KOPT-K1 (cell line): ENCODE measurements at regions not wholly inside any gene's neighbourhood (a gene's known extent, or its start where the extent isn't known, plus 50 kb on each side); places are given as distances from the start of the nearest gene placed in this dataset.
"Not testable (repeated sequence)": the region's sequence is repeated elsewhere in the genome, so short reads cannot be mapped to it uniquely, and the experiment has no call there.

ENCODE experiments used
- H3K27ac ChIP-seq: fragments of 200-600 bp; sonication (generic); 2 replicates; pipeline ENCODE4 v1.5.1; 2016; ENCODE audit warnings: antibody characterized with exemption, mild to moderate bottlenecking, low read depth, low read length; ENCODE audit not compliant: poor library complexity, severe bottlenecking
- H3K36me3 ChIP-seq: fragments of 200-600 bp; sonication (generic); 2 replicates; pipeline ENCODE4 v1.5.1; 2017; ENCODE audit warnings: antibody characterized with exemption, mild to moderate bottlenecking, low read length, moderate library complexity; ENCODE audit not compliant: insufficient read depth
- H3K9me3 ChIP-seq: fragments of 200-600 bp; sonication (generic); 2 replicates; pipeline ENCODE4 v1.5.1; 2017; ENCODE audit warnings: antibody characterized with exemption, low read length, mild to moderate bottlenecking; ENCODE audit not compliant: insufficient read depth, poor library complexity, severe bottlenecking

- H3K36me3 ChIP-seq, H3K27ac ChIP-seq: not testable (repeated sequence)
- peaks cover 13% of the 10 kb centered on the region for H3K9me3 ChIP-seq
Measured at GRCh38 chr14:106027759-106028158, 501.4 kb downstream of the TMEM121 start.

GRCh38 chr14:106029959-106030358, 503.6 kb downstream of the TMEM121 start:
- Histone ChIP-seq H3K9me3 (no peaks in the 10 kb centered on the region), H3K27ac (no peak overlapping the region), H3K36me3 (no peaks in the 10 kb centered on the region)

- Histone ChIP-seq H3K36me3 (no peaks in the 10 kb centered on the region), H3K27ac (no peak overlapping the region), H3K9me3 (no peaks in the 10 kb centered on the region)
Measured at GRCh38 chr14:106037380-106037779, 511.0 kb downstream of the TMEM121 start.

GRCh38 chr14:106038263-106038662, 511.9 kb downstream of the TMEM121 start:
- no peaks in the 10 kb centered on the region for H3K9me3 ChIP-seq
- no peaks in the 10 kb centered on the region for H3K36me3 ChIP-seq
- peak overlapping the region; percentile 36 for H3K27ac ChIP-seq

GRCh38 chr14:106039400-106039799, 513.0 kb downstream of the TMEM121 start:
- Histone ChIP-seq H3K9me3 (no peaks in the 10 kb centered on the region), H3K27ac (no peak overlapping the region), H3K36me3 (no peaks in the 10 kb centered on the region)

- Histone ChIP-seq H3K27ac (no peak overlapping the region), H3K9me3 (no peaks in the 10 kb centered on the region), H3K36me3 (no peaks in the 10 kb centered on the region)
Measured at GRCh38 chr14:106044515-106044914, 518.1 kb downstream of the TMEM121 start.

GRCh38 chr14:106044949-106045596, 518.7 kb downstream of the TMEM121 start:
- Histone ChIP-seq H3K27ac (no peak overlapping the region), H3K9me3 (peaks cover under 1% of the 10 kb centered on the region), H3K36me3 (no peaks in the 10 kb centered on the region)

GRCh38 chr14:106051796-106052195, 525.4 kb downstream of the TMEM121 start:
- Histone ChIP-seq H3K27ac (no peak overlapping the region), H3K36me3 (no peaks in the 10 kb centered on the region), H3K9me3 (peaks cover 22% of the 10 kb centered on the region)

GRCh38 chr14:106055289-106055688, 528.9 kb downstream of the TMEM121 start:
- Histone ChIP-seq H3K9me3 (peaks cover 19% of the 10 kb centered on the region), H3K27ac (peak overlapping the region; percentile 38), H3K36me3 (no peaks in the 10 kb centered on the region)

GRCh38 chr14:106058342-106058741, 532.0 kb downstream of the TMEM121 start:
- H3K27ac ChIP-seq, result no peak overlapping the region
- peaks cover 9% of the 10 kb centered on the region for H3K9me3 ChIP-seq
- no peaks in the 10 kb centered on the region for H3K36me3 ChIP-seq

- peaks cover 9% of the 10 kb centered on the region for H3K9me3 ChIP-seq
- no peak overlapping the region for H3K27ac ChIP-seq
Measured at GRCh38 chr14:106060276-106060975, 534.0 kb downstream of the TMEM121 start.

GRCh38 chr14:106061877-106062500, 535.6 kb downstream of the TMEM121 start:
- not testable (repeated sequence) for H3K36me3 ChIP-seq, H3K9me3 ChIP-seq
- peak overlapping the region; percentile 75 for H3K27ac ChIP-seq

More at GRCh38 chr14:106060276-106060975, 534.0 kb downstream of the TMEM121 start:
- H3K36me3 ChIP-seq, result no peaks in the 10 kb centered on the region

- Histone ChIP-seq H3K27ac (peak overlapping the region; percentile 75), H3K9me3 (no peaks in the 10 kb centered on the region), H3K36me3 (no peaks in the 10 kb centered on the region)
Measured at GRCh38 chr14:106062502-106063272, 536.3 kb downstream of the TMEM121 start.

GRCh38 chr14:106067935-106068334, 541.6 kb downstream of the TMEM121 start:
- Histone ChIP-seq H3K9me3 (no peaks in the 10 kb centered on the region), H3K27ac (peak overlapping the region; percentile 17)

More at GRCh38 chr14:106067935-106068334, 541.6 kb downstream of the TMEM121 start:
- no peaks in the 10 kb centered on the region for H3K36me3 ChIP-seq
